HG02623 (cell line): ENCODE measurements at regions not wholly inside any gene's neighbourhood (a gene's known extent, or its start where the extent isn't known, plus 50 kb on each side); places are given as distances from the start of the nearest gene placed in this dataset.
A peak's percentile ranks its signal among the peaks of the same experiment; 100 is the strongest.
"Not testable (repeated sequence)": the region's sequence is repeated elsewhere in the genome, so short reads cannot be mapped to it uniquely, and the experiment has no call there.

Source experiments
- ATAC-seq: cut with Tn5 transposase; IDR thresholded peaks from one replicate; pipeline ENCODE4 v1.9.1; 2021; ENCODE audit warnings: moderate library complexity; ENCODE audit not compliant: unreplicated experiment

DNA sequence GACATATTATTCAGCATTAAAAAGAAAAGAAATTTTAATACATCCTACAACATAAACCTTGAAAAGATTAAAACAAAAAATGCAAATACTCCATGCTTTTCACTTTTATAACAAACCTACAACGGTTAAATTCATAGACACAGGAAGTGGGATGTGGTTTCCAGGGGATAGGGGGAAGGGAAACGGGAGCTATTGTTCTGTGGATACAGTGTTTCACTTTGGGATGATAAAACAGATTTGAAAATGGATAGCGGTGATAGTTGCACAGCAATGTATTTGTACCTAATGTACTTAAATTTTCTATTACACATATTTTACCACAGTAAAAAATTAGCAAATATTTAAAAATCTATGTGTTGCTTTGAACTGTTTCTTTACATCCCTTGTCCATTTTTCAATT is 368.0 kb downstream of the CDY2B start:
- ATAC-seq = not testable (repeated sequence)

DNA sequence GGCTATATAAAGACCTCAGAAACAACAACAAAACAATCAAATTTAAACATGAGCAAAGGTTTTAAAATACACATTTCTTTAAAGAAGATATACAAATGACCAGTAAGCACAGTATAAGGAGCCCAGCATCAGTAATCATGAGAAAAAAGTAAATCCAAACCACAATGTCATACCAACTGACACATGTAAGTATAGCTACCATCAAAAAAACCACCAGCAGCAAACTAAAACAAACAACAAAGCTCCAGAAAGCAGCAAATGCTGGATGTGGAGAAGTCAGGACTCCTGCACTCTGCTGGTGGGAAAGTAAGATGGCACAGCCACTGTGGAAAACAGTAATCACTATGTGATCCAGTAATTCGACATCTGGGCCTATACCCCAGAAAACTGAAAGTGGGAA is 368.5 kb downstream of the CDY2B start:
- not testable (repeated sequence) for ATAC-seq

DNA sequence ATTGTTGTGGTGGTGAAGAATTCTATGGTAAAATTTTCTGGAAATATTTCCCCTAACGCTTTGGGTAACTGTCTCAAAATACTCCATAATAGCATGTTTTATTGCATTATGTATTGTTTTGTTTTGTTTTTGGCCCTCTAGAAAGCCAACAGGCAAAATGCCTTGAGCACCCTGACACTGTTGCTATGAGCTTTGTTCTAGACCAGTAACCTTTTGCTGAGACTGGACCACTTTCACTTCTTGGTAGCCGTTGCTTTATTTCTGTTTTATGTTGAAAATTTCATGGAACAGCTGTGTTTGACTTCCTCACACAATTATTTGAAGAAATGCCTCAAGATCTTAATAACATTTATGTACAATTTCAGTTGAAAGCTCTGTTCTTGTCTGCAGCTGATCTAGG is 374.2 kb downstream of the CDY2B start:
- ATAC-seq = not testable (repeated sequence)

- ATAC-seq = not testable (repeated sequence)
Measured at GRCh38 chrY:17484763-17485162, 395.3 kb downstream of the CDY2B start.

DNA sequence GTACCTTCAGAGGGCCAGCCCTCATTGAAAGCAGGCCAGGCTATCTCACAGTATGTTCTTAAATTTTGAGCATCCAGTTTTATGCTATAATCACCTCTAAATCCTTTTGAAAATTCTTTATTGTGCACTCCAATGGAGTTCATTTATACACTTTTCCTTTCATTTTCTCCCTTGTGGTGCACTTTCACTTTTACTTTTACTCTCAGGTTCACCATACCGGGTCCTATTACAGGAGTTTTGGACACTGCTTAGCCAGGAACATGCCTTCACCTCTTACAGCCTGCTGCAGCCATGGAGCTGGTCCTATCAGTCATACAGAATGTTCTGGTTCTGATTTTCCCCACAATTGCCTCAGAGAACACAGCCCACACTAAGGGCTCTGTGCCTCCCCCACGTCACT is 395.9 kb downstream of the CDY2B start:
- ATAC-seq = peak; percentile 85

- not testable (repeated sequence) for ATAC-seq
Measured at GRCh38 chrY:17481389-17482022, 398.5 kb downstream of the CDY2B start.

GRCh38 chrY:17472068-17472467 is 408.0 kb downstream of the CDY2B start:
- ATAC-seq = not testable (repeated sequence)

GRCh38 chrY:17459753-17460152 is 420.3 kb downstream of the CDY2B start:
- ATAC-seq = peak; percentile 93

DNA sequence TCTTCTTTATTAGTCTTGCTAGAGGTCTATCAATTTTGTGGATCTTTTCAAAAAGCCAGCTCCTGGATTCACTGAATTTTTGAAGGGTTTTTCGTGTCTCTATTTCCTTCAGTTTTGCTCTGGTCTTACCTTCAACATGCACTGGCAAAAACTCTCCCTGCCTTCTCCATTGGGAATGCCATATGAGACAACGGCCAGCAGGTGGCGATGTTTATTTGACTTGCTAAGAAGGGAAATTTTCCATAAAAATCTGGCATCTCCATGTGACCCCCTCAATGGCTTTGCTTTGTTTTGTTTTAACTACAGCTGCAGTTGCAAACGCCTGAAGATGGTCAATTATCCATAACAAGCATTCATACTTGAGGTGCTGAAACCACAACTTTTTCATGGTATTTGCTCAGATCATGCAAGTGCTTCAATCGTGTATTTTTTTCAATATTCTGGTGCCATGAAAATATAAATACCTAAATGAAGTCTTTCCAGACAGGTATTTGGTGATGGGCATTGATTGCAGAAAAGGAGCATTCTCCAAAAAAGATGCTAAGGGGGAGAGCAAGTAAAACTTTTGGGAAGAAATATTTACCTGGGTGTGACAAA is 449.4 kb downstream of the CDY2B start:
- ATAC-seq = no peak

DNA sequence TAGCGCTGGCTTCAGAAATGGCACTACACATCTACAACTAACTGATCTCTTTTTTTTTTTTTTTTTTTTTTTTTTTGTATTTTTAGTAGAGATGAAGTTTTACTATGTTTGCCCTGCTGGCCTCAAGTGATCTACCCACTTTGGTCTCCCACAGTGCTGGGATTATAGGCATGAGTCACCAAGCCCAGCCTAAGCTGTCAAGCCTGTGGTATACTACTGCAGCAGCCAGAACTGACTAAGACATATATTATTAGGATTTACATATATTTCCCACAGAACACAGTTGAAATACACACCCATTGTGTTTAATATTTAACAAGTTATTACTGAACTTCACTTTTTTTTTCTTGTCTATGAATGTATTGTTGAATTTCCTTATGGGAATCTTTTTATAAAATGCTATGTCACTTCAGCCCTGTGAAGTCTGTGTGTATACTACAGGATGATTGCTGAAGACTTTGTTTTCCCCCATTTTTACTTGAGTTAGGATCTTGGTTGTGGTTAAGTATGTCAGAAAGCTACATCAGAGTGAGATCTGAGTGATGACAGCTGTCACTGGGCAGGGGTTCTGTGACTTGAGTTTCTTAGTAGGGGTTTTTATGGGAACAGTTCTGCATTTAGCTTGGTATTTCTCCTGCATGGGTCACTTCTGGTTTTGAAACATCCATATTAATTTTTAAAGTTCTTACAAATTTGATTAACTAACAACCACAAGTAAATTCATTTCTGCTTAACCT is 481.5 kb downstream of the CDY2B start:
- ATAC-seq = no peak

DNA sequence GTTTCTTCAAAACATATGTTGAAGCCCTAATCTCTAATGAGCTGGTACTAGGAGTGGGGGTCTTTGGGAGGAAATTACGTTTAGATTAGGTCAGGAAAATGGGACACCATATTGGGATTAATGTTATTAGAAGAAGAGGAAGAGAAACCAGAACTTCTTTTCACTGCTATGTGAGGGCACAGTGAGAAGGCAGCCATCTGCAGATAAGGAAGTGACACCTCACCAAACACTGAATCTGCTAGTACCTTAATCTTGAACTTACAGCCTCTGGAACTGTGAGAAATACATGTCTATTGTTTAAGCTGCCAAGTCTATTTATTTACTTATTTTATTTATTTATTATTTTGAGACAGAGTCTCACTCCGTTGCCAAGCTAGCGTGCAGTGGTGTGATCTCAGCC is 482.4 kb downstream of the CDY2B start:
- no peak for ATAC-seq

GRCh38 chrY:17381431-17382070 is 498.5 kb downstream of the CDY2B start:
- no peak for ATAC-seq

- ATAC-seq = no peak
Measured at GRCh38 chrY:17378326-17378725, 501.7 kb downstream of the CDY2B start.

- ATAC-seq = no peak
Measured at GRCh38 chrY:17368413-17368812, 511.6 kb downstream of the CDY2B start.

GRCh38 chrY:17366400-17366799 is 513.6 kb downstream of the CDY2B start:
- no peak for ATAC-seq

GRCh38 chrY:17339028-17339427 is 541.0 kb downstream of the CDY2B start:
- ATAC-seq = no peak

DNA sequence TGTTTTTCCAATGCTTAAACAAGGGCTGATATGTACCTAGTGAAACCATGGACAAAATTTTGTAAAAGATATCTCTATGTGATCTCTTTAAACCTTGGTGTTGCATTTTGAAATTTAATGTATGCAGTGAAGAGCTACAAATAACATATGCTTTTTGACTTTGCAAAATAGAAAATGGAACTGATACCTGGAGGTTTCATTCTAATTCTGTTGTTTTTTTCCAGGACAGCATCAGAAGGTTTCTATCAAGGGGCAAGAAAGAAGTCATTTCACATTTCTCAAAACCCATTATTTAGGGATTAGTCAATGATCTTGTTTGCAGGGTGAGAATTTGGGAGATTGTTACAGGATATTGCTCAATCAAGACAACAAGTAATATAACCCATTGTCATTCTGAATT is 549.3 kb downstream of the CDY2B start:
- ATAC-seq = peak; percentile 55

DNA sequence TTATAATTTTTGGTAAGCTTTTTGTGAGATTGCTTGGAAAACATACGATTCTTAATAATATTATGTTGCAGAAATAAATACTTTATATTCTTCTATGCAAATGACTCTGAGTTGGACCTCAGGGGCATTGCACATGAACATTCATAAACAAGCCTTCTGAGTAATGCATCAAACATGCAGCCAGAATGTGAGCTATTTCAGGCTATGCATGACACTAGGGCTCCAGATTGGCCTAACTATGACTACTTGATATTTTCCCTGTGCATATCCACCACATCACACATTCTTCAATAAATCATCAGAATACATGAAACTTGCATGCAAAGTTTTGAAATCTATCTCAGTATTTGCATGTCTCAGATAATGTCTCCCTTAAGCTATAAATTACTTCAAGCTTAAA is 560.1 kb downstream of the CDY2B start:
- no peak for ATAC-seq

DNA sequence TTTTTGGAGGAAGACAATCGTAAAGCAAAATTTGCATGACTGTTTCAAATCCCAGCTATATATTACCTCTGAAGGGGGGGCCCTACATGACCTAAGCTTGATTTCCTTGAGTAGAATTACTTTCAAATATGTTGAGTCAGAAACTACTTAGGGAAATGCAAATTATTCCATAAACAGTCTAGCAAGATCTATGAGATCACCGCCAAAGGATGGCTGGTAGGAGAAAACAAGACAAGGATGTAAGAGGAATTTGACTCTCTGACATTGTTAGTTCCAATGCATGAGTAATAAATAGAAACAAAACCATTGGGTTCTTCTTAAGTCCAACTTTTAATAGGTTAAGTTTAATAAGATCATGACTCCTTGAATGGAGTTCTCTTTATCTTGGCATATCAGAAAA is 561.4 kb downstream of the CDY2B start:
- no peak for ATAC-seq

DNA sequence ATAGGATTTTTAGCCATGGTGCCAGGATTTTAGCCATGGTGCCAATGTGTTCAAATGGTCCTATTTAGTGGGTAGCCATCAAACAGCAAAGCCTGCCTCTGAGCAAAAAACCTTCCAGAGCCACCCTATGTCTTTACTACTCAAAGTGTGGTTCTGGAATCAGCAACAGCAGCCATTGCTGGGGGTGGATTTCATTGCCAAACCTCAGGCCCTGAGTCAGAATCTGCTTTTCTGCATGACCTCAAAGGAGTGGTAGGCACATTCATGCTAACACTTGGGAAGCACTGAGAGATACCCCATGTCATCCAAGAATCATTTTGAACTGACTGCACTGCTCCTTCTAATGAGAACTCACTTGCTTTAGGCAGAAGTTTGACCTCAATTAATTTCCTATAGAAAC is 603.0 kb downstream of the CDY2B start:
- ATAC-seq = no peak

DNA sequence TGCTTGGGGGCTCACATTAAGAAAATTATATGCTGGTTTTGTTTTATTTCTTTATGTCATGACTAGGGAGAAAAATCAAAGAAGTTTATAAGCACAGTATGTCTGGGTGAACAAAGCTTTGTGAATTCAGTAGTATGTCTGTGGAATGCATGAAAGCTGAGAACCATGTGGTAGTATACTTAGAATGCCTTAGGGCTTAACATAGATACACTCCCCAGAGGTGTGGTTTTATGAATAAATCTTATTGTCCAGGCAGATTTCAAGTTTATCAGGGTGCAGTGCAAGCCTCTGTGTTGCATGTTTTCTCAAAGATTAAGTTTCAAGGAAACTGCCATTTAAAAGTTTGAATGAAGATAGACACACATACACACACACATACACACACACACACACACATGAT is 620.5 kb downstream of the CDY2B start:
- ATAC-seq = no peak

- no peak for ATAC-seq
Measured at GRCh38 chrY:17238406-17238805, 641.6 kb downstream of the CDY2B start.
